ENCODE measurements at regions not wholly inside any gene's neighbourhood (a gene's known extent, or its start where the extent isn't known, plus 50 kb on each side); places are given as distances from the start of the nearest gene placed in this dataset.

GRCh38 chr18:77472509-77472908 is 222.9 kb downstream of the GALR1 start:
- H3K27ac ChIP-seq (ENCODE audit: extremely low read length, insufficient read depth, low read length): no peak overlapping the region
- WGBS (ENCODE audit: low lambda C conversion rate): 0% methylated on average over 1 of the region's 1 CpG
- no peak for FAIRE-seq
- no peaks in the 10 kb centered on the region for H3K9me3 ChIP-seq (ENCODE audit: low read length)
- no peak overlapping the region for H3K9ac ChIP-seq (ENCODE audit: insufficient read depth, low read depth, low read length)
- ATAC-seq: no peak
- no peak overlapping the region for H3K4me2 ChIP-seq (ENCODE audit: low read depth, low read length)
- no peaks in the 10 kb centered on the region for H3K36me3 ChIP-seq (replicated peaks in 1 of 2; ENCODE audit: control insufficient read depth in 1 of 2, insufficient read depth in 2 of 2, low read length in 2 of 2)
- CTCF ChIA-PET (ENCODE audit: low intra/inter-chr PET ratio, low total read pairs): no interaction called here
- no peak overlapping the region for H2AFZ ChIP-seq (ENCODE audit: low read length)
- in situ Hi-C loops (cut with HindIII; ENCODE audit: extremely low pct_ligation_motif_present, low pct_unique_long_range_greater_than_20kb): no loop called here
- H3K4me1 ChIP-seq (ENCODE audit: insufficient read depth, low read length): no peaks in the 10 kb centered on the region
- peaks cover 0 to 1% of the 10 kb centered on the region in 2 experiments; a peak in 1 of 5 replicates for H3K27me3 ChIP-seq (ENCODE audit: control insufficient read depth in 1 of 2, insufficient read depth in 2 of 2, low read length in 2 of 2)
- DNase-seq (ENCODE audit: low spot score): no peak
- BruUV-seq (replicated peaks): no TSS peak
- POLR2A ChIA-PET: no interaction called here
- intact Hi-C loops (cut with micrococcal nuclease; ENCODE audit: unreplicated experiment): no loop called here
- no peaks in the 10 kb centered on the region for H4K20me1 ChIP-seq (ENCODE audit: insufficient read depth, low read length)
- no peaks in the 10 kb centered on the region for H3K79me2 ChIP-seq (ENCODE audit: insufficient read depth, low read length)
- no peak overlapping the region for H3K4me3 ChIP-seq (replicated peaks in 1 of 3; ENCODE audit: insufficient read depth in 1 of 3, low read depth in 2 of 3, low read length in 3 of 3)
- TF ChIP-seq ZNF549 (CRISPR knock-in tag; IDR thresholded peaks at IDR 0.05): no peak
- no peak for TF ChIP-seq MEIS2 (CRISPR knock-in tag; IDR thresholded peaks at IDR 0.05)
- no peak for TF ChIP-seq TMF1 (CRISPR knock-in tag; IDR thresholded peaks at IDR 0.05; ENCODE audit: low read depth)
- no peak for TF ChIP-seq HHEX (CRISPR knock-in tag; IDR thresholded peaks at IDR 0.05)
- no peak for TF ChIP-seq AHDC1 (CRISPR knock-in tag; IDR thresholded peaks at IDR 0.05; ENCODE audit: borderline replicate concordance)
- no peak for TF ChIP-seq KLF6 (CRISPR knock-in tag; IDR thresholded peaks at IDR 0.05)
- no peak for TF ChIP-seq SOX6 (IDR thresholded peaks at IDR 0.05)
- no peak for TF ChIP-seq SOX6 (CRISPR knock-in tag; IDR thresholded peaks at IDR 0.05)
- no peak for TF ChIP-seq RFX1 (IDR thresholded peaks at IDR 0.05)
- no peak for TF ChIP-seq ZNF280D (CRISPR knock-in tag; IDR thresholded peaks at IDR 0.05)
- TF ChIP-seq HMG20B (CRISPR knock-in tag; conservative IDR thresholded peaks at IDR 0.05): no peak
- TF ChIP-seq CEBPB (IDR thresholded peaks at IDR 0.05; ENCODE audit: borderline replicate concordance, low read depth, low read length): no peak
- no peak for TF ChIP-seq ZNF577 (CRISPR knock-in tag; IDR thresholded peaks at IDR 0.05; ENCODE audit: borderline replicate concordance, low read depth)
- no peak for TF ChIP-seq ZNF644 (CRISPR knock-in tag; IDR thresholded peaks at IDR 0.05; ENCODE audit: low read depth)
- TF ChIP-seq NCOA1 (CRISPR knock-in tag; IDR thresholded peaks at IDR 0.05): no peak
- no peak for TF ChIP-seq ZSCAN5A (CRISPR knock-in tag; IDR thresholded peaks at IDR 0.05; ENCODE audit: borderline replicate concordance)
- no peak for TF ChIP-seq NFIC (IDR thresholded peaks at IDR 0.05; ENCODE audit: low read length)
- TF ChIP-seq ERF (CRISPR knock-in tag; IDR thresholded peaks at IDR 0.05): no peak
- TF ChIP-seq ATM (IDR thresholded peaks at IDR 0.05; ENCODE audit: borderline replicate concordance): no peak

All from HepG2 (cell line).